C4-2B (cell line): ENCODE measurements at regions not wholly inside any gene's neighbourhood (a gene's known extent, or its start where the extent isn't known, plus 50 kb on each side); places are given as distances from the start of the nearest gene placed in this dataset.

Source experiments
- H3K27ac ChIP-seq: fragments of 450-650 bp; 2 replicates; pipeline ENCODE4 v1.5.1; 2017
- CTCF ChIP-seq: fragments of 450-650 bp; conservative IDR thresholded peaks from 2 replicates; pipeline ENCODE4 v1.5.1; 2017; ENCODE audit warnings: mild to moderate bottlenecking

- TF ChIP-seq CTCF, result no peak
- H3K27ac ChIP-seq, result no peak overlapping the region
Observed at GRCh38 chr9:134276453-134277245, 49.6 kb upstream of the RXRA start.
